Spleen (tissue), 11 donors: ENCODE measurements at regions not wholly inside any gene's neighbourhood (a gene's known extent, or its start where the extent isn't known, plus 50 kb on each side); places are given as distances from the start of the nearest gene placed in this dataset.

Experiments used
- DNase-seq: peaks from one replicate; pipeline ENCODE4 v3.0.0-alpha.2; 2020
- H3K27ac ChIP-seq, 8 donors: fragments of 200-600 bp; sonication (generic) in 7 of 8; 1 replicate in 4 of 8; 2 replicates in 4 of 8; pipeline versions ENCODE4 v1.5.0 to v1.8.0; 2016 to 2021; ENCODE audit warnings: inconsistent platforms in 4 of 8, mild to moderate bottlenecking in 4 of 8, moderate library complexity in 1 of 8
- H3K27me3 ChIP-seq, 7 donors: fragments of 200-600 bp; sonication (generic) in 6 of 7; replicated peaks in 1 of 7; 1 replicate in 4 of 7; 2 replicates in 3 of 7; pipeline versions ENCODE4 v1.5.0 to v1.8.0; 2016 to 2021; ENCODE audit warnings: inconsistent platforms in 3 of 7, mild to moderate bottlenecking in 1 of 7
- H3K36me3 ChIP-seq, 6 donors: fragments of 200-600 bp; sonication (generic) in 5 of 6; 1 replicate in 4 of 6; 2 replicates in 2 of 6; pipeline versions ENCODE4 v1.5.0 to v1.8.0; 2016 to 2021; ENCODE audit warnings: inconsistent platforms in 2 of 6
- H3K4me1 ChIP-seq, 6 donors: fragments of 200-600 bp; sonication (generic) in 5 of 6; 1 replicate in 3 of 6; 2 replicates in 3 of 6; pipeline versions ENCODE4 v1.5.0 to v1.8.0; 2016 to 2021; ENCODE audit warnings: inconsistent platforms in 3 of 6
- H3K4me3 ChIP-seq, 8 donors: fragments of 200-600 bp; sonication (generic) in 7 of 8; 1 replicate in 4 of 8; 2 replicates in 4 of 8; pipeline versions ENCODE4 v1.5.0 to v1.8.0; 2016 to 2021; ENCODE audit warnings: inconsistent platforms in 4 of 8, mild to moderate bottlenecking in 4 of 8, moderate library complexity in 2 of 8
- H3K9me3 ChIP-seq, 8 donors: fragments of 200-600 bp; sonication (generic) in 7 of 8; 1 replicate in 4 of 8; 2 replicates in 4 of 8; pipeline versions ENCODE4 v1.5.0 to v1.8.0; 2016 to 2021; ENCODE audit warnings: inconsistent platforms in 4 of 8
- POLR2A ChIP-seq, 3 donors: fragments of 450-650 bp; IDR thresholded peaks; one replicate each; pipeline ENCODE4 v1.5.1; 2017; ENCODE audit warnings: antibody characterized with exemption in 3 of 3, mild to moderate bottlenecking in 1 of 3
- POLR2AphosphoS5 ChIP-seq, 3 donors: sonication (generic); formaldehyde crosslinking; IDR thresholded peaks; one replicate each; pipeline ENCODE4 v1.5.1; 2017; ENCODE audit warnings: antibody characterized with exemption in 3 of 3
- WGBS, 5 donors: extraction: QIAGEN DNeasy Blood & Tissue Kit in 3 of 5; methylation state at CpG; one replicate each; pipeline versions ENCODE4 v1.1.5 to v1.1.7; 2013 to 2018; 5-methylcytosine and 5-hydroxymethylcytosine counted together
- intact Hi-C: fragments of 100-400 bp; cut with DNase I; formaldehyde crosslinking; loops from one replicate; pipeline ENCODE4 v1.15.0; 2023; ENCODE audit warnings: low total_unique reads
- TF ChIP-seq, protein P1 (sequence below), 11 experiments: fragments of 200-600 bp in 7 of 11; fragments of 450-650 bp in 4 of 11; sonication (generic) in 4 of 11; IDR thresholded peaks in 8 of 11; conservative IDR thresholded peaks in 3 of 11; 1 replicate in 7 of 11; 2 replicates in 4 of 11; pipeline versions ENCODE4 v1.4.0 to v1.8.0; 2016 to 2021; ENCODE audit warnings: antibody characterized with exemption in 11 of 11, inconsistent platforms in 4 of 11, mild to moderate bottlenecking in 1 of 11
- donor health status: healthy with polysubstance abuse.
- donor health status: DM: no; HTN: no; CAD: no; lungs with moderate emphysema.
- donor health status: DM: no; HTN: no; CAD: no.
- donor health status: Bipolar disorder and iron deficiency.
- donor health status: healthy.
- donor health status: DM: no; HTN: no; CAD: no.
- donor health status: DM: yes; HTN: yes; CAD: no.

DNA sequence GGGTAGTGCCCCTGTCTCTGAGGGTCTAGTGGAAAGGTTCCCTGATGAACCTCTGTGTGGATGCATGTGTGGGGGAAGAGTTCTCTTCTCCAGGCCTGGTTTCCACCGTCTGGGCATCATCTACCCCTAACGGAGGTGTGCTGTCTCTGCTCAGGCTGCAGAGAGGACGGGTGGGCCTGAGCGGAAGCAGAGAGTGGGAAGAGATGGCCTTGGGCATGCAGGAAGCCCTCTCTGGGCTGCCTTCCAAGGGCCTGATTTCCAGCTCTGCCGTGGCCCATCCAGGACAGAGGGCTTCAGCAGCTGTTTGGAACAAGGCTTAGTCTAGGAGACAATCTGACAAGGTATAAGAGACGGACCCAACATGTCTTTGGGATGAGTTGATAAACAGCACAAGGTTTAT lies 220.1 kb upstream of the DTNBP1 start:
- Histone ChIP-seq H3K36me3 (no peaks in the 10 kb centered on the region), H3K9me3 (no peaks in the 10 kb centered on the region), H3K27ac (peak overlapping the region in 7 of 8 donors; percentile 52 to 67 (median 62)), H3K4me3 (no peak overlapping the region), H3K27me3 (no peaks in the 10 kb centered on the region), H3K4me1 (peaks cover 12 to 65% (median 34%) of the 10 kb centered on the region in 6 donors)
- peak; percentile 81 for DNase-seq
- TF ChIP-seq POLR2AphosphoS5 (IDR thresholded peaks at IDR 0.05) (peak; percentile 60 to 81 (median 67)), POLR2A (IDR thresholded peaks at IDR 0.05) (no peak)
- TF ChIP-seq, protein P1, sequence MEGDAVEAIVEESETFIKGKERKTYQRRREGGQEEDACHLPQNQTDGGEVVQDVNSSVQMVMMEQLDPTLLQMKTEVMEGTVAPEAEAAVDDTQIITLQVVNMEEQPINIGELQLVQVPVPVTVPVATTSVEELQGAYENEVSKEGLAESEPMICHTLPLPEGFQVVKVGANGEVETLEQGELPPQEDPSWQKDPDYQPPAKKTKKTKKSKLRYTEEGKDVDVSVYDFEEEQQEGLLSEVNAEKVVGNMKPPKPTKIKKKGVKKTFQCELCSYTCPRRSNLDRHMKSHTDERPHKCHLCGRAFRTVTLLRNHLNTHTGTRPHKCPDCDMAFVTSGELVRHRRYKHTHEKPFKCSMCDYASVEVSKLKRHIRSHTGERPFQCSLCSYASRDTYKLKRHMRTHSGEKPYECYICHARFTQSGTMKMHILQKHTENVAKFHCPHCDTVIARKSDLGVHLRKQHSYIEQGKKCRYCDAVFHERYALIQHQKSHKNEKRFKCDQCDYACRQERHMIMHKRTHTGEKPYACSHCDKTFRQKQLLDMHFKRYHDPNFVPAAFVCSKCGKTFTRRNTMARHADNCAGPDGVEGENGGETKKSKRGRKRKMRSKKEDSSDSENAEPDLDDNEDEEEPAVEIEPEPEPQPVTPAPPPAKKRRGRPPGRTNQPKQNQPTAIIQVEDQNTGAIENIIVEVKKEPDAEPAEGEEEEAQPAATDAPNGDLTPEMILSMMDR (IDR thresholded peaks at IDR 0.05 in 8 of 11, conservative IDR thresholded peaks at IDR 0.05 in 3 of 11), result no peak
- intact Hi-C loops, result no loop called here
- WGBS, 5 donors, result 61 to 79% (median 65%) methylated on average over 6 of the region's 6 CpGs

DNA sequence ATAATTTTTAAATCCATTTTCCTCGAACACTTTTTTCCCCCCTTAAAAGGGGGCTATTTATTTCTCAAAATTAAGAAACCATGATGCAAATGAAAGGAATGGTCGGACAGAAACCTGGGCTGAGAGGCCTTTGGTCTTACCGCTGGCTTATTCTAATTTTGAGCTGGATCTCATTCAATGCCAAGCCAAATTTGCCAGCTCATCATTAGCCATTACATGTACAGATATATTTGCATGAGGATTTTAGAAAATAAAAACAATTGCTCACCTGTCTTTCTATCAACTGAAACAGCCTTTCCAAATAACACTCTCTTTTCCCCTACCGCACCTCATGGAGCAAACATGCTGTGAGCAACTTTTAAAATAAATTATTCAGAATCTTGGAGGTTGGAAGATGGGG lies 219.5 kb upstream of the DTNBP1 start:
- intact Hi-C loops, result no loop called here
- peak overlapping the region in 3 of 8 donors; percentile 44 to 62 (median 58) for H3K27ac ChIP-seq
- TF ChIP-seq, protein P1 (IDR thresholded peaks at IDR 0.05 in 8 of 11, conservative IDR thresholded peaks at IDR 0.05 in 3 of 11), result no peak
- no peak for TF ChIP-seq POLR2A (IDR thresholded peaks at IDR 0.05)
- no peak for TF ChIP-seq POLR2AphosphoS5 (IDR thresholded peaks at IDR 0.05)
- no peak overlapping the region for H3K4me3 ChIP-seq
- peaks cover 10 to 65% (median 28%) of the 10 kb centered on the region in 6 donors for H3K4me1 ChIP-seq
- no peaks in the 10 kb centered on the region for H3K9me3 ChIP-seq
- WGBS, 5 donors, result 57 to 79% (median 66%) methylated on average over 4 of the region's 4 CpGs
- no peaks in the 10 kb centered on the region for H3K36me3 ChIP-seq
- no peaks in the 10 kb centered on the region for H3K27me3 ChIP-seq
- DNase-seq, result no peak

DNA sequence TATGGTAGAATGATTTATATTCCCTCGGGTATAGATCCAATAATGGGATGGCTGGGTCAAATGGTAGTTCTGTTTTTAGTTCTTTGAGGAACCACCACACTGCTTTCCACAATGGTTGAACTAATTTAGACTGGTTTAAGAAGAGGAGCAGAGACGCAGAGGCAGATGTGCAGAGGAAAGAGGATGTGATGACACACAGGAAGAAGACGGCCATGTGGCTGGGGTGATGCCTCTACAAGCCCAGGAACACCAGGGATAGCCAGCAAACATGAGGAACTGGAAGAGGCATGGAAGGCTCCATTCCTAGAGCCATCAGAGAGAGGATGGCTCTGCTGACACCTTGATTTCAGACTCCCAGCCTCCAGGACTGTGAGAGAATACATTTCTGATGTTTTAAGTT lies 218.3 kb upstream of the DTNBP1 start:
- Histone ChIP-seq H3K9me3 (no peaks in the 10 kb centered on the region), H3K27ac (peak overlapping the region in 1 of 8 donors; percentile 62), H3K36me3 (no peaks in the 10 kb centered on the region), H3K4me1 (peaks cover 10 to 59% (median 25%) of the 10 kb centered on the region in 6 donors), H3K27me3 (no peaks in the 10 kb centered on the region), H3K4me3 (no peak overlapping the region)
- intact Hi-C loops, result no loop called here
- TF ChIP-seq POLR2A (IDR thresholded peaks at IDR 0.05) (no peak), POLR2AphosphoS5 (IDR thresholded peaks at IDR 0.05) (no peak)
- TF ChIP-seq, protein P1 (IDR thresholded peaks at IDR 0.05 in 8 of 11, conservative IDR thresholded peaks at IDR 0.05 in 3 of 11), result no peak
- WGBS, 5 donors, result 18 to 44% (median 28%) methylated on average over 3 of the region's 3 CpGs
- DNase-seq, result no peak

DNA sequence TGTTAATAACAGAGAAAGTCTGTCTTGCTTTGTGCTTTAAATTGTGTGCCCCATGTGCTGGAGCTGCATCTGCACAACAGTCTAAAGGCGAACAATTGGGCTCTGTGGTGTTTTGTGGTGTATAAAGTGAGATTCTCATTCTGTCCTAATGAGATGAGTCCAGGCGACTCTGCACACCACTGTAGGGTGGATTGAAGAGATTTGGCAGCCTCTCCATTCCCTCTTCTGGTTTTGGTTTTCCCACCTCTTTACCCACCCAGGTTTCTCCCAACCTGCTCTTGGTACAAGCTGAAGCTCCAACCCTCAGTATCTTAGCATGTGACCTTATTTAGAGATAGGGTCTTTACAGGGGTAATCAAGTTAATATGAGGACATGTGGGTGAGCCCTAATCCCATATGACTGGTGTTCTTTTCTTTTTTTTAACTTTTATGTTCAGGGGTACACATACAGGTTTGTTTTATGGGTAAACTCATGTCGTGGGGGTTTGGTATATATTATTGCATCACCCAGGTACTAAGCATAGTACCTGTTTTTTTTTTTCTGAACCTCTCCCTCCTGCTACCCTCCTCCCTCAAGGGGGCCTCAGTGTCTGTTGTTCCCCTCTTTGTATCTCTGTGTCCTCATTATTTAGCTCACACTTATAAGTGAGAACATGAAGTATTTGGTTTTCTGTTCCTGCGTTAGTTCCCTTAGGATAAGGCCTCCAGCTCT lies 217.6 kb upstream of the DTNBP1 start:
- Histone ChIP-seq H3K9me3 (no peaks in the 10 kb centered on the region), H3K4me3 (no peak overlapping the region), H3K27me3 (no peaks in the 10 kb centered on the region), H3K4me1 (peaks cover 10 to 57% (median 25%) of the 10 kb centered on the region in 6 donors), H3K36me3 (no peaks in the 10 kb centered on the region), H3K27ac (peak overlapping the region in 7 of 8 donors; percentile 4 to 56 (median 43))
- WGBS, 5 donors, result 58 to 68% (median 63%) methylated on average over 4 of the region's 4 CpGs
- TF ChIP-seq POLR2AphosphoS5 (IDR thresholded peaks at IDR 0.05) (no peak), POLR2A (IDR thresholded peaks at IDR 0.05) (no peak)
- TF ChIP-seq, protein P1 (IDR thresholded peaks at IDR 0.05 in 8 of 11, conservative IDR thresholded peaks at IDR 0.05 in 3 of 11), result no peak
- intact Hi-C loops, result no loop called here
- DNase-seq, result no peak
